Spleen (tissue), 11 donors: ENCODE measurements at regions not wholly inside any gene's neighbourhood (a gene's known extent, or its start where the extent isn't known, plus 50 kb on each side); places are given as distances from the start of the nearest gene placed in this dataset.

Experiments
- DNase-seq: peaks from one replicate; pipeline ENCODE4 v3.0.0-alpha.2; 2020
- H3K27ac ChIP-seq, 8 donors: fragments of 200-600 bp; sonication (generic) in 7 of 8; 1 replicate in 4 of 8; 2 replicates in 4 of 8; pipeline versions ENCODE4 v1.5.0 to v1.8.0; 2016 to 2021; ENCODE audit warnings: inconsistent platforms in 4 of 8, mild to moderate bottlenecking in 4 of 8, moderate library complexity in 1 of 8
- H3K27me3 ChIP-seq, 7 donors: fragments of 200-600 bp; sonication (generic) in 6 of 7; replicated peaks in 1 of 7; 1 replicate in 4 of 7; 2 replicates in 3 of 7; pipeline versions ENCODE4 v1.5.0 to v1.8.0; 2016 to 2021; ENCODE audit warnings: inconsistent platforms in 3 of 7, mild to moderate bottlenecking in 1 of 7
- H3K36me3 ChIP-seq, 6 donors: fragments of 200-600 bp; sonication (generic) in 5 of 6; 1 replicate in 4 of 6; 2 replicates in 2 of 6; pipeline versions ENCODE4 v1.5.0 to v1.8.0; 2016 to 2021; ENCODE audit warnings: inconsistent platforms in 2 of 6
- H3K4me1 ChIP-seq, 6 donors: fragments of 200-600 bp; sonication (generic) in 5 of 6; 1 replicate in 3 of 6; 2 replicates in 3 of 6; pipeline versions ENCODE4 v1.5.0 to v1.8.0; 2016 to 2021; ENCODE audit warnings: inconsistent platforms in 3 of 6
- H3K4me3 ChIP-seq, 8 donors: fragments of 200-600 bp; sonication (generic) in 7 of 8; 1 replicate in 4 of 8; 2 replicates in 4 of 8; pipeline versions ENCODE4 v1.5.0 to v1.8.0; 2016 to 2021; ENCODE audit warnings: inconsistent platforms in 4 of 8, mild to moderate bottlenecking in 4 of 8, moderate library complexity in 2 of 8
- H3K9me3 ChIP-seq, 8 donors: fragments of 200-600 bp; sonication (generic) in 7 of 8; 1 replicate in 4 of 8; 2 replicates in 4 of 8; pipeline versions ENCODE4 v1.5.0 to v1.8.0; 2016 to 2021; ENCODE audit warnings: inconsistent platforms in 4 of 8
- POLR2A ChIP-seq, 3 donors: fragments of 450-650 bp; IDR thresholded peaks; one replicate each; pipeline ENCODE4 v1.5.1; 2017; ENCODE audit warnings: antibody characterized with exemption in 3 of 3, mild to moderate bottlenecking in 1 of 3
- POLR2AphosphoS5 ChIP-seq, 3 donors: sonication (generic); formaldehyde crosslinking; IDR thresholded peaks; one replicate each; pipeline ENCODE4 v1.5.1; 2017; ENCODE audit warnings: antibody characterized with exemption in 3 of 3
- WGBS, 5 donors: extraction: QIAGEN DNeasy Blood & Tissue Kit in 3 of 5; methylation state at CpG; one replicate each; pipeline versions ENCODE4 v1.1.5 to v1.1.7; 2013 to 2018; 5-methylcytosine and 5-hydroxymethylcytosine counted together
- intact Hi-C: fragments of 100-400 bp; cut with DNase I; formaldehyde crosslinking; loops from one replicate; pipeline ENCODE4 v1.15.0; 2023; ENCODE audit warnings: low total_unique reads
- TF ChIP-seq, protein P1 (sequence below), 11 experiments: fragments of 200-600 bp in 7 of 11; fragments of 450-650 bp in 4 of 11; sonication (generic) in 4 of 11; IDR thresholded peaks in 8 of 11; conservative IDR thresholded peaks in 3 of 11; 1 replicate in 7 of 11; 2 replicates in 4 of 11; pipeline versions ENCODE4 v1.4.0 to v1.8.0; 2016 to 2021; ENCODE audit warnings: antibody characterized with exemption in 11 of 11, inconsistent platforms in 4 of 11, mild to moderate bottlenecking in 1 of 11
- donor health status: healthy with polysubstance abuse.
- donor health status: DM: no; HTN: no; CAD: no; lungs with moderate emphysema.
- donor health status: DM: no; HTN: no; CAD: no.
- donor health status: Bipolar disorder and iron deficiency.
- donor health status: healthy.
- donor health status: DM: no; HTN: no; CAD: no.
- donor health status: DM: yes; HTN: yes; CAD: no.

DNA sequence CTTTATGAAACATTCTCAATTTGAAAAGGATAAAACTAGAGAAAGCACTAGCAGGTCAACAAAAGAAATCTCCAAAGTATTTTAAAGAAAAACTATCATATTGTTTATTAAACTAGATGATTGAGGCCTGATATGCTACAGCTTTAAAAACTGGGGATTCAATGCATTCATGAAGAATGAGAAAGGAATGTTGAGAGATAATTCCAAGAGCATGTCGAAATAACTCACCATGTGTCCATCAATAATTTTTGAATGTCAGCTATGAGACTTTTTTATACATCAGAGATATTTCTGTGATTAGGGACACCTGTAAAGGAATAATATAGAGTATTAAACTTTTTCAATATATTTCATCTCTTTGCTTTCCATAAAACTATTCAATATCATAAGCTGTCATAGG lies 376.9 kb upstream of the REG3G start:
- WGBS, 5 donors = 53 to 71% (median 63%) methylated on average over 1 of the region's 1 CpG
- peaks cover 0 to 6% (median 0%) of the 10 kb centered on the region in 8 donors for H3K9me3 ChIP-seq
- no peak overlapping the region for H3K27ac ChIP-seq
- H3K27me3 ChIP-seq = no peaks in the 10 kb centered on the region
- H3K4me1 ChIP-seq = no peaks in the 10 kb centered on the region
- no peaks in the 10 kb centered on the region for H3K36me3 ChIP-seq
- TF ChIP-seq POLR2A (IDR thresholded peaks at IDR 0.05) (no peak), POLR2AphosphoS5 (IDR thresholded peaks at IDR 0.05) (no peak)
- TF ChIP-seq, protein P1, sequence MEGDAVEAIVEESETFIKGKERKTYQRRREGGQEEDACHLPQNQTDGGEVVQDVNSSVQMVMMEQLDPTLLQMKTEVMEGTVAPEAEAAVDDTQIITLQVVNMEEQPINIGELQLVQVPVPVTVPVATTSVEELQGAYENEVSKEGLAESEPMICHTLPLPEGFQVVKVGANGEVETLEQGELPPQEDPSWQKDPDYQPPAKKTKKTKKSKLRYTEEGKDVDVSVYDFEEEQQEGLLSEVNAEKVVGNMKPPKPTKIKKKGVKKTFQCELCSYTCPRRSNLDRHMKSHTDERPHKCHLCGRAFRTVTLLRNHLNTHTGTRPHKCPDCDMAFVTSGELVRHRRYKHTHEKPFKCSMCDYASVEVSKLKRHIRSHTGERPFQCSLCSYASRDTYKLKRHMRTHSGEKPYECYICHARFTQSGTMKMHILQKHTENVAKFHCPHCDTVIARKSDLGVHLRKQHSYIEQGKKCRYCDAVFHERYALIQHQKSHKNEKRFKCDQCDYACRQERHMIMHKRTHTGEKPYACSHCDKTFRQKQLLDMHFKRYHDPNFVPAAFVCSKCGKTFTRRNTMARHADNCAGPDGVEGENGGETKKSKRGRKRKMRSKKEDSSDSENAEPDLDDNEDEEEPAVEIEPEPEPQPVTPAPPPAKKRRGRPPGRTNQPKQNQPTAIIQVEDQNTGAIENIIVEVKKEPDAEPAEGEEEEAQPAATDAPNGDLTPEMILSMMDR (IDR thresholded peaks at IDR 0.05 in 8 of 11, conservative IDR thresholded peaks at IDR 0.05 in 3 of 11) = no peak
- H3K4me3 ChIP-seq = no peak overlapping the region
- no peak for DNase-seq
- intact Hi-C loops = no loop called here

DNA sequence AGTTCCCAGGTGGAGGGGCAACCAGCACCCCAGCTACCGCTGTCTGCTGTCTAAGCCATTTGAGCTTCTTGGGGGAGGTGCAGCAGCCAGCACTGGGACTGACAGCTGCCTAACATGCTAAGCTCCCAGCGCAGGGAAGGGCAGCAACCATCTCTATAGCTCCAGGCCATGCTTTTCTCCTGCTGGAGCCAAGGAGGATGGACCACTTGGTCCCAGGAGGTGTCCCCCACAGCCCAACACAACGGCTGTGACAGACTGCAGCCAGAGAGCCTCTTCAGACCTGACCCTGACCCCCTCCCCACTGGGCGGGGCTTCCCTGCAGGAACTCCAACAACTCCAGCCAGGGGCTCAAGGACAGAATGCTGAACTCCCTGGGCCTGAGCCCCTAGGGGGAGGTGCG lies 370.6 kb upstream of the REG3G start:
- Histone ChIP-seq H3K27me3 (no peaks in the 10 kb centered on the region), H3K36me3 (no peaks in the 10 kb centered on the region), H3K4me1 (no peaks in the 10 kb centered on the region), H3K27ac (no peak overlapping the region), H3K4me3 (no peak overlapping the region), H3K9me3 (peaks cover 0 to 50% (median 21%) of the 10 kb centered on the region in 8 donors)
- intact Hi-C loops = no loop called here
- WGBS, 5 donors = 73 to 91% (median 80%) methylated on average over 2 to 5 of the region's 5 CpGs
- TF ChIP-seq POLR2A (IDR thresholded peaks at IDR 0.05) (no peak), POLR2AphosphoS5 (IDR thresholded peaks at IDR 0.05) (no peak)
- TF ChIP-seq, protein P1 (IDR thresholded peaks at IDR 0.05 in 8 of 11, conservative IDR thresholded peaks at IDR 0.05 in 3 of 11) = no peak
- DNase-seq = no peak

DNA sequence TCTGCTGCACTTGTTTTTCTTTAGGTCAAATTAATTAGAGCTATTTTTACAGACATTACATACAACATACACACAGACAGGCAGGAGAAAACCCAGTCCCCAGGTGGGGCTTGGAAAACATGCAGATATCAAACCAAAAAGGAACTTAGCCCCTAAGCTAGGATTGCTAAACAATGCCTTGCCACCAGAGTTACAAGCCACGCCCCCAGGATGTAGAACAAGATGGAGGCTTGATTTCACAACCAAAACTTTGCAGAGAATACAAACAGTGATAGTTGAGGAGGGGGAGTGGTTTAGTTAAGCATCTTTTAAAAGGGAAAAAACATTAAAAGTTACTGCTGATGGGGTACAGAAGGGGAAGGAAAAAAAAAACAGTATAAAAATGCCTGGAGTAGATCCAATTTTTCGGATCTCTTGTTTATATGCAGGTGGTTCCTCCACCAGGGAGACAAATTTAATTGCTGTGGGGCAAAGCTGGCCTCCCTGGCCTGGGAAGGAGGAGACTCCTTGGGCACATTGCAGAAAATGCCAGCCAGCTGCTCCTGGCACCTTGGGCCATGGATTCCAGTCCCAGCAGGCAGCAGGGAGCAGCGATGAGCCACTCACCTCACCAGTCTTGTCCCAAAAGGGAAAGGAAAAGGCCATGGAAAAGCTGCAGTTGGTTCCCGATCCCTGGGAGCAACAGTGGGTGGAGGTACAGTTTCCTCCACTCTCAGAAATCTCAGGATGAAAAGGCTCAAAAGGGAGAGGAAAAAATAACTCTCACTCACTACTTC lies 348.4 kb upstream of the REG3G start:
- no peaks in the 10 kb centered on the region for H3K4me1 ChIP-seq
- no peaks in the 10 kb centered on the region for H3K36me3 ChIP-seq
- DNase-seq = no peak
- no peaks in the 10 kb centered on the region for H3K27me3 ChIP-seq
- no peak overlapping the region for H3K4me3 ChIP-seq
- peak overlapping the region in 2 of 8 donors; percentile 36 to 44 for H3K27ac ChIP-seq
- intact Hi-C loops = no loop called here
- WGBS, 5 donors = 60 to 76% (median 70%) methylated on average over 4 of the region's 4 CpGs
- H3K9me3 ChIP-seq = peaks cover 0 to 7% (median 0%) of the 10 kb centered on the region in 8 donors
- TF ChIP-seq POLR2A (IDR thresholded peaks at IDR 0.05) (no peak), POLR2AphosphoS5 (IDR thresholded peaks at IDR 0.05) (no peak)
- TF ChIP-seq, protein P1 (IDR thresholded peaks at IDR 0.05 in 8 of 11, conservative IDR thresholded peaks at IDR 0.05 in 3 of 11) = no peak

DNA sequence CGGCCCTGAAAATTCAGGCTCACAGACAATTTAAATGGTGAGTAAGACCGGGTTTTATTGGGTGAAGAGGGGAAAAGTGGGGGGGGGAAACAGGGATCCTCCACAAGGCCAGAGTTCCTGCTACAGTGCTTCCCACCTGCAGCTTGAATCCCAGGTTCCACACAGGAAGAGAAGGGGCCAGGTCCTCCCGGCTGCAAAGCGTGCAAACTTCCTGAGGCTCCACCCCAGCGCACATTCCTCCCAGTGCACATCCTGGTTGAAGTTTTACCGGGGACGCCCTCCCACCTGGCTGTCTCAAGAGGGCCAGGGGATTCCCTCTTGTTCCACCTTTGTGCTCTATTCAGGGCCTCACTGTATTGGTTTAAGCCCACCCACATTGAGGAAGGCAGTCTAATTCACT lies 347.7 kb upstream of the REG3G start:
- H3K4me1 ChIP-seq = no peaks in the 10 kb centered on the region
- DNase-seq = no peak
- no peaks in the 10 kb centered on the region for H3K36me3 ChIP-seq
- no peaks in the 10 kb centered on the region for H3K27me3 ChIP-seq
- WGBS, 5 donors = 73 to 82% (median 79%) methylated on average over 6 to 7 of the region's 7 CpGs
- H3K4me3 ChIP-seq = no peak overlapping the region
- no peak overlapping the region for H3K27ac ChIP-seq
- TF ChIP-seq, protein P1 (IDR thresholded peaks at IDR 0.05 in 8 of 11, conservative IDR thresholded peaks at IDR 0.05 in 3 of 11) = no peak
- TF ChIP-seq POLR2AphosphoS5 (IDR thresholded peaks at IDR 0.05) = no peak
- no peak for TF ChIP-seq POLR2A (IDR thresholded peaks at IDR 0.05)
- H3K9me3 ChIP-seq = peaks cover 0 to 6% (median 0%) of the 10 kb centered on the region in 8 donors
- intact Hi-C loops = no loop called here
